GM12878 (cell line): ENCODE measurements at regions not wholly inside any gene's neighbourhood (a gene's known extent, or its start where the extent isn't known, plus 50 kb on each side); places are given as distances from the start of the nearest gene placed in this dataset.

Source experiments
- ATAC-seq: fragments of 200-7000 bp; cut with Tn5 transposase; 3 replicates; pipeline ENCODE4 v1.9.1; 2020; ENCODE audit warnings: mild to moderate bottlenecking, moderate library complexity
- BruUV-seq: library from RNA; stranded (reverse); fragments of 400-500 nt; replicated peaks from 2 replicates; lab custom pipeline; 2021; lab: Mats Ljungman, UMichigan
- CTCF ChIA-PET: fragments of 300-600 bp; sonication (Branson Sonifier 250); formaldehyde crosslinking; extraction: SDS; loops from one replicate; lab custom pipeline; 2021; ENCODE audit warnings: inconsistent platforms; lab: Yijun Ruan, JAX
- POLR2A ChIA-PET: fragments of 350-600 bp; formaldehyde crosslinking; extraction: SDS; loops from one replicate; lab custom pipeline; 2021; ENCODE audit warnings: inconsistent platforms; lab: Charles Lee
- RAD21 ChIA-PET: fragments of 300-600 bp; sonication (Branson Sonifier 250); formaldehyde crosslinking; loops from one replicate; lab custom pipeline; 2023; ENCODE audit warnings: antibody characterized with exemption; ENCODE audit not compliant: unreplicated experiment; lab: Charles Lee
- SMC1A ChIA-PET: fragments of 300-600 bp; sonication (Branson Sonifier 250); formaldehyde crosslinking; loops from one replicate; lab custom pipeline; 2023; ENCODE audit not compliant: unreplicated experiment, uncharacterized antibody; lab: Charles Lee
- DNase-seq: peaks from one replicate; pipeline ENCODE4 v3.0.0-alpha.2; 2011; ENCODE audit warnings: low read depth, low spot score
- FAIRE-seq: peaks from 3 replicates; lab custom pipeline; 2011; peaks lifted over from hg19 to GRCh38; lab: Jason Lieb, UNC
- H2AFZ ChIP-seq: 2 replicates; pipeline ENCODE4 v1.6.0; 2011; ENCODE audit warnings: low read depth, low read length, control low read depth; ENCODE audit not compliant: control insufficient read depth
- H3K27ac ChIP-seq: 2 replicates; pipeline ENCODE4 v1.5.1; 2011; ENCODE audit warnings: control low read depth; ENCODE audit not compliant: control insufficient read depth, insufficient read depth
- H3K27me3 ChIP-seq, 2 experiments: replicated peaks in 1 of 2; 2 replicates each; pipeline versions ENCODE4 v1.6.0 to v1.6.1; 2011; ENCODE audit warnings: low read length in 1 of 2; ENCODE audit not compliant: control insufficient read depth in 2 of 2, insufficient read depth in 2 of 2
- H3K36me3 ChIP-seq, 2 experiments: 2 replicates each; pipeline ENCODE4 v1.5.1; 2011; ENCODE audit warnings: low read length in 1 of 2; ENCODE audit not compliant: control insufficient read depth in 2 of 2, insufficient read depth in 2 of 2
- H3K4me1 ChIP-seq: 2 replicates; pipeline ENCODE4 v1.6.1; 2011; ENCODE audit warnings: mild to moderate bottlenecking, low read length, moderate library complexity, mixed read lengths; ENCODE audit not compliant: control insufficient read depth, insufficient read depth
- H3K4me2 ChIP-seq: 2 replicates; pipeline ENCODE4 v1.6.0; 2011; ENCODE audit warnings: control low read depth; ENCODE audit not compliant: control insufficient read depth, insufficient read depth
- H3K4me3 ChIP-seq: fragments of 200-600 bp; sonication (generic); 2 replicates; pipeline ENCODE4 v1.5.1; 2016
- H3K79me2 ChIP-seq: 2 replicates; pipeline ENCODE4 v1.6.0; 2011; ENCODE audit warnings: low read length; ENCODE audit not compliant: control insufficient read depth, insufficient read depth
- H3K9ac ChIP-seq: 2 replicates; pipeline ENCODE4 v1.8.0; 2011; ENCODE audit warnings: low read length, control low read depth, mixed read lengths; ENCODE audit not compliant: control insufficient read depth, insufficient read depth
- H3K9me3 ChIP-seq: replicated peaks from 3 replicates; pipeline ENCODE4 v1.5.1; 2011; ENCODE audit warnings: mild to moderate bottlenecking, low read length; ENCODE audit not compliant: control insufficient read depth, insufficient read depth
- H4K20me1 ChIP-seq: 2 replicates; pipeline ENCODE4 v1.6.0; 2011; ENCODE audit not compliant: control insufficient read depth, insufficient read depth
- ATF7 ChIP-seq: fragments of 450-650 bp; IDR thresholded peaks from 2 replicates; pipeline ENCODE4 v1.6.1; 2016; ENCODE audit warnings: low read depth, mild to moderate bottlenecking
- NBN ChIP-seq: fragments of 450-650 bp; IDR thresholded peaks from 2 replicates; pipeline ENCODE4 v1.6.1; 2016
- NFIC ChIP-seq: IDR thresholded peaks from 2 replicates; pipeline ENCODE4 v1.6.1; 2012; ENCODE audit warnings: low read depth, mild to moderate bottlenecking, inconsistent platforms, low read length, moderate library complexity
- NFXL1 ChIP-seq: fragments of 450-650 bp; IDR thresholded peaks from 2 replicates; pipeline ENCODE4 v1.6.1; 2017; ENCODE audit warnings: antibody characterized with exemption, mild to moderate bottlenecking, borderline replicate concordance
- PAX5 ChIP-seq: IDR thresholded peaks from 2 replicates; pipeline ENCODE4 v1.6.1; 2011; ENCODE audit warnings: low read depth, low read length, borderline replicate concordance
- SP1 ChIP-seq: IDR thresholded peaks from one replicate; pipeline ENCODE4 v1.6.1; 2011; ENCODE audit warnings: low read depth, low read length
- STAT1 ChIP-seq: fragments of 450-650 bp; conservative IDR thresholded peaks from 2 replicates; pipeline ENCODE4 v1.6.1; 2014; ENCODE audit warnings: antibody characterized with exemption, mild to moderate bottlenecking
- TCF7 ChIP-seq: IDR thresholded peaks from 2 replicates; pipeline ENCODE4 v1.6.1; 2014; ENCODE audit warnings: antibody characterized with exemption, borderline replicate concordance
- YBX1 ChIP-seq: fragments of 450-650 bp; IDR thresholded peaks from 2 replicates; pipeline ENCODE4 v1.6.1; 2016; ENCODE audit warnings: antibody characterized with exemption
- ZNF274 ChIP-seq: IDR thresholded peaks from one replicate; pipeline ENCODE4 v1.8.0; 2011; ENCODE audit not compliant: insufficient read length, insufficient read depth
- WGBS: methylation state at CpG from one replicate; pipeline ENCODE4 v1.1.6; 2016; ENCODE audit warnings: low lambda C conversion rate; ENCODE audit not compliant: insufficient replicate concordance, insufficient coverage; ENCODE audit errors: missing lambda C conversion rate; 5-methylcytosine and 5-hydroxymethylcytosine counted together
- in situ Hi-C: fragments of 300-500 bp; cut with MboI; formaldehyde crosslinking; loops from 9 replicates; pipeline ENCODE4 v1.14.3; 2018; ENCODE audit warnings: mixed read lengths
- intact Hi-C: fragments of 100-400 bp; cut with micrococcal nuclease; formaldehyde crosslinking; loops from one replicate; pipeline ENCODE4 v1.14.2; 2022; ENCODE audit not compliant: unreplicated experiment
- TF ChIP-seq, protein P1 (sequence below): fragments of 450-650 bp; IDR thresholded peaks from 2 replicates; pipeline ENCODE4 v1.6.1; 2017; ENCODE audit warnings: mild to moderate bottlenecking, moderate library complexity
- TF ChIP-seq, protein P2 (sequence below): fragments of 450-650 bp; IDR thresholded peaks from 2 replicates; pipeline ENCODE4 v1.6.1; 2017; ENCODE audit warnings: antibody characterized with exemption, mild to moderate bottlenecking, moderate library complexity

DNA sequence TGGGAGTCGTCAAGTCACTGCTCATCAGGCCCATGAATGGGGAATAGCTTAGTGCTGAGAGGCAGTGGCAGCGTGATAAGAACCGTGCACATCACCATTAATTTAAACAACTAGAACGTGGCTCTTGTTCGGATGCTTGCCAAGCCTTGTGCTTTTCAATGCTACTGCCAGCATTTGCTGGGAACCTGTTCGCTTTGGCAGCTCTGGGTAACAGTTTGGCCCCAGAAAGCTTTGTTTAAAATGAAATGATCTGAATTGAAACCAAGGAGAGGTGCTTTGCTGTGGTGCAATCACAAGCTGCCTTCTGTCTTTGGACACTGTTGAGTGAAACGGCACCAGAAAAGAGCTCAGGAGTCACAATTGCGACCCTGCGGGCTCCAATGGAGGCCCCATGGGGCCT lies 53.5 kb upstream of the OLFM4 start:
- CTCF ChIA-PET, result interaction anchor here (0.9 to 1.9 kb wide), 5 partner anchors 9 to 310 kb away, joined by 3 to 5 read pairs (median 3); no protein-coding TSS in a partner anchor
- WGBS, result 33% methylated on average over 9 of the region's 9 CpGs
- H3K36me3 ChIP-seq, result no peaks in the 10 kb centered on the region
- H2AFZ ChIP-seq, result no peak overlapping the region
- H3K27ac ChIP-seq, result no peak overlapping the region
- POLR2A ChIA-PET, result no interaction called here
- ATAC-seq, result no peak
- intact Hi-C loops (no loop called here), in situ Hi-C loops (no loop called here)
- no peak for FAIRE-seq
- no peaks in the 10 kb centered on the region for H4K20me1 ChIP-seq
- no peak for DNase-seq
- no peak overlapping the region for H3K4me2 ChIP-seq
- no peaks in the 10 kb centered on the region; a peak in 1 of 4 replicates for H3K27me3 ChIP-seq
- no peak for TF ChIP-seq NBN
- no TSS peak for BruUV-seq
- no peak overlapping the region for H3K4me3 ChIP-seq
- no peaks in the 10 kb centered on the region for H3K9me3 ChIP-seq
- RAD21 ChIA-PET, result interaction anchor here (0.5 to 2.4 kb wide), 2 partner anchors 177 to 373 kb away, joined by 3 to 6 read pairs; no protein-coding TSS in a partner anchor
- H3K9ac ChIP-seq, result no peak overlapping the region
- H3K4me1 ChIP-seq, result no peaks in the 10 kb centered on the region
- SMC1A ChIA-PET, result no interaction called here
- H3K79me2 ChIP-seq, result no peaks in the 10 kb centered on the region

DNA sequence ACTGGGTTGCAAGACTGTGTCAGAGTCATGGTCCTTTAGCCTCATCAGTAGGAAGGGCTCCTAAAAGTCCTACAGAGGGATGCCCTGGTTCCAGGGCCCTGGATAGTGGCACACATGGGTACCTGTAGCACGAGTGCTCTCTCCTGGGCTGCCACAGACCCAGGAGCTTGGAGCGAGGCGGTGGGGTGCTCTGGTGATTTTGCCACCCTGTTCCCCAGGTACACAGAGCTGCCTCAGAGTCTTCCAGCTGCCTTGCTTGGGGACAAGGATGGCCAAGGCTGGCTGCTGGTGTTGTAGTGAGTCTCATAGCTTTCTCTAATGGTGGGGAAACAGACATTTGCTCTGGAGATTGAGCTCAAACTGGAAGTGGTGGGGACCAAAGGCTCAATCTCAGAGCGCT lies 53.9 kb upstream of the OLFM4 start:
- H3K27me3 ChIP-seq, result no peaks in the 10 kb centered on the region; a peak in 1 of 4 replicates
- DNase-seq (no peak), FAIRE-seq (no peak), ATAC-seq (no peak)
- SMC1A ChIA-PET, result interaction anchor here (1.2 kb wide), 1 partner anchor 10 kb away, joined by 4 read pairs; no protein-coding TSS in a partner anchor
- no peak overlapping the region for H3K27ac ChIP-seq
- no peak overlapping the region for H3K4me2 ChIP-seq
- H3K4me3 ChIP-seq, result no peak overlapping the region
- no peaks in the 10 kb centered on the region for H3K79me2 ChIP-seq
- no peak overlapping the region for H2AFZ ChIP-seq
- no peaks in the 10 kb centered on the region for H3K9me3 ChIP-seq
- POLR2A ChIA-PET, result no interaction called here
- H3K9ac ChIP-seq, result no peak overlapping the region
- H4K20me1 ChIP-seq, result no peaks in the 10 kb centered on the region
- CTCF ChIA-PET, result interaction anchor here (0.9 to 1.9 kb wide), 4 partner anchors 9 to 309 kb away, joined by 3 to 5 read pairs (median 4); no protein-coding TSS in a partner anchor
- WGBS, result 28% methylated on average over 4 of the region's 4 CpGs
- RAD21 ChIA-PET, result interaction anchor here (2.4 kb wide), 1 partner anchor 177 kb away, joined by 6 read pairs; no protein-coding TSS in a partner anchor
- H3K4me1 ChIP-seq, result no peaks in the 10 kb centered on the region
- intact Hi-C loops (no loop called here), in situ Hi-C loops (no loop called here)
- BruUV-seq, result no TSS peak
- H3K36me3 ChIP-seq, result no peaks in the 10 kb centered on the region
- no peak for TF ChIP-seq TCF7
- TF ChIP-seq NFXL1, result no peak
- TF ChIP-seq NFIC, result no peak
- TF ChIP-seq, protein P1, sequence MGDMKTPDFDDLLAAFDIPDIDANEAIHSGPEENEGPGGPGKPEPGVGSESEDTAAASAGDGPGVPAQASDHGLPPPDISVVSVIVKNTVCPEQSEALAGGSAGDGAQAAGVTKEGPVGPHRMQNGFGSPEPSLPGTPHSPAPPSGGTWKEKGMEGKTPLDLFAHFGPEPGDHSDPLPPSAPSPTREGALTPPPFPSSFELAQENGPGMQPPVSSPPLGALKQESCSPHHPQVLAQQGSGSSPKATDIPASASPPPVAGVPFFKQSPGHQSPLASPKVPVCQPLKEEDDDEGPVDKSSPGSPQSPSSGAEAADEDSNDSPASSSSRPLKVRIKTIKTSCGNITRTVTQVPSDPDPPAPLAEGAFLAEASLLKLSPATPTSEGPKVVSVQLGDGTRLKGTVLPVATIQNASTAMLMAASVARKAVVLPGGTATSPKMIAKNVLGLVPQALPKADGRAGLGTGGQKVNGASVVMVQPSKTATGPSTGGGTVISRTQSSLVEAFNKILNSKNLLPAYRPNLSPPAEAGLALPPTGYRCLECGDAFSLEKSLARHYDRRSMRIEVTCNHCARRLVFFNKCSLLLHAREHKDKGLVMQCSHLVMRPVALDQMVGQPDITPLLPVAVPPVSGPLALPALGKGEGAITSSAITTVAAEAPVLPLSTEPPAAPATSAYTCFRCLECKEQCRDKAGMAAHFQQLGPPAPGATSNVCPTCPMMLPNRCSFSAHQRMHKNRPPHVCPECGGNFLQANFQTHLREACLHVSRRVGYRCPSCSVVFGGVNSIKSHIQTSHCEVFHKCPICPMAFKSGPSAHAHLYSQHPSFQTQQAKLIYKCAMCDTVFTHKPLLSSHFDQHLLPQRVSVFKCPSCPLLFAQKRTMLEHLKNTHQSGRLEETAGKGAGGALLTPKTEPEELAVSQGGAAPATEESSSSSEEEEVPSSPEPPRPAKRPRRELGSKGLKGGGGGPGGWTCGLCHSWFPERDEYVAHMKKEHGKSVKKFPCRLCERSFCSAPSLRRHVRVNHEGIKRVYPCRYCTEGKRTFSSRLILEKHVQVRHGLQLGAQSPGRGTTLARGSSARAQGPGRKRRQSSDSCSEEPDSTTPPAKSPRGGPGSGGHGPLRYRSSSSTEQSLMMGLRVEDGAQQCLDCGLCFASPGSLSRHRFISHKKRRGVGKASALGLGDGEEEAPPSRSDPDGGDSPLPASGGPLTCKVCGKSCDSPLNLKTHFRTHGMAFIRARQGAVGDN, result no peak
- no peak for TF ChIP-seq YBX1
- no peak for TF ChIP-seq ZNF274
- no peak for TF ChIP-seq STAT1
- TF ChIP-seq PAX5, result no peak
- no peak for TF ChIP-seq ATF7
- no peak for TF ChIP-seq SP1
- TF ChIP-seq, protein P2, sequence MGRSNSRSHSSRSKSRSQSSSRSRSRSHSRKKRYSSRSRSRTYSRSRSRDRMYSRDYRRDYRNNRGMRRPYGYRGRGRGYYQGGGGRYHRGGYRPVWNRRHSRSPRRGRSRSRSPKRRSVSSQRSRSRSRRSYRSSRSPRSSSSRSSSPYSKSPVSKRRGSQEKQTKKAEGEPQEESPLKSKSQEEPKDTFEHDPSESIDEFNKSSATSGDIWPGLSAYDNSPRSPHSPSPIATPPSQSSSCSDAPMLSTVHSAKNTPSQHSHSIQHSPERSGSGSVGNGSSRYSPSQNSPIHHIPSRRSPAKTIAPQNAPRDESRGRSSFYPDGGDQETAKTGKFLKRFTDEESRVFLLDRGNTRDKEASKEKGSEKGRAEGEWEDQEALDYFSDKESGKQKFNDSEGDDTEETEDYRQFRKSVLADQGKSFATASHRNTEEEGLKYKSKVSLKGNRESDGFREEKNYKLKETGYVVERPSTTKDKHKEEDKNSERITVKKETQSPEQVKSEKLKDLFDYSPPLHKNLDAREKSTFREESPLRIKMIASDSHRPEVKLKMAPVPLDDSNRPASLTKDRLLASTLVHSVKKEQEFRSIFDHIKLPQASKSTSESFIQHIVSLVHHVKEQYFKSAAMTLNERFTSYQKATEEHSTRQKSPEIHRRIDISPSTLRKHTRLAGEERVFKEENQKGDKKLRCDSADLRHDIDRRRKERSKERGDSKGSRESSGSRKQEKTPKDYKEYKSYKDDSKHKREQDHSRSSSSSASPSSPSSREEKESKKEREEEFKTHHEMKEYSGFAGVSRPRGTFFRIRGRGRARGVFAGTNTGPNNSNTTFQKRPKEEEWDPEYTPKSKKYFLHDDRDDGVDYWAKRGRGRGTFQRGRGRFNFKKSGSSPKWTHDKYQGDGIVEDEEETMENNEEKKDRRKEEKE, result no peak
